GM21529 (cell line): ENCODE measurements at regions not wholly inside any gene's neighbourhood (a gene's known extent, or its start where the extent isn't known, plus 50 kb on each side); places are given as distances from the start of the nearest gene placed in this dataset.

ENCODE experiments used
- ATAC-seq: cut with Tn5 transposase; IDR thresholded peaks from one replicate; pipeline ENCODE4 v1.9.1; 2021; ENCODE audit not compliant: unreplicated experiment

DNA sequence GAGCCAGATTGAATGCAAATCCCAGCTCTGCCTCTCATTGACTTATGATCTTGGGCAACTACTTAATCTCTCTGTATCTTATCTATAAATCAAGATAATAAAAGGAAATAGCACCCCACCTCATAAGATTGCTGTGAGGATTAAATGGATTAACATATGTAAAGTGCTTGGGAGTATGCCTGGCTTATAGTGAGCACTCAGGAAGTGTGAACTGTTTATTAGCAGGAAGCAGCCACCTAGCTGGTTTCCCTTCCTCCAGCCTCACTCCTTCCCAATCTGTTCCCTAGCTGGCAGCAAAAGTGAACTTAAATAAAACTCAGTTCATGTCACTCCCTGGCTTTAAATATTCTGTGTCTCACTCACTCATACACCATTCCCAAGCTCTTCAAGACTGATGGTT lies 526.6 kb upstream of the PKDCC start:
- no peak for ATAC-seq

DNA sequence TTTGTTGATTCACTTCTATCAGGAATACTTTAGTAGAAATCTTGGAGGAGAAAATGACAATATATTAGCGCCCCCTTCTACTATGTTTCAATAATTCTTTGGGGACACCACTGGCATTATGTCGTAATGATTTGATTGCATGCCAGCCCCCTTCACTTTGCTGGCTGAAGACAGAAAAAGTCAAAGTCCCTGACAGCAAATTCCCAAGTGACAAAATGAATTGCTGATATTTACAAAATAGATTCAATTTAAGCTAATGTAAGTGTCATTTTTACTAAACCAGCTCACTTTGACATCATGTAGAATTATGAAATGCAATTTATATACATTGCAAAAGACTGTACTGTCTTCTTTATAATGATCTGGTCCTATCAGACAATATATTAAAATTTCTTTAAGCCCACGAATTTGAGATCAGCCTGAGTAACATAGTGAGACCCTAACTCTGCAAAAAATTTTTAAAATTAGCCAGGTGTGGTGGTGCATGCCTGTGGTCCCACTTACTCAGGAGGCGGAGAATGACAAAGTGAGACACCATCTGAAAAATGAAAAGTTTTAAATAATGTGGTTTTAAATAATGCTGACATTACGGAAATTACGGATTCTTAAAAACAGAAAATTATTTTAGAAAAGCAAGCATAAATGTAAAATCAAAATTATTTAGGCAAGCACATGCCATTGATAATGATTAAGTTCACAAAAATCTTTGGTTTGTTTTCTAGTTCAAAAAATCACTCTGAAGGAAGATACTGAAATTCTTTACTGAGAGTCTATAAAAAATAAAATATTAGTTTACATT lies 520.1 kb upstream of the PKDCC start:
- ATAC-seq = no peak

DNA sequence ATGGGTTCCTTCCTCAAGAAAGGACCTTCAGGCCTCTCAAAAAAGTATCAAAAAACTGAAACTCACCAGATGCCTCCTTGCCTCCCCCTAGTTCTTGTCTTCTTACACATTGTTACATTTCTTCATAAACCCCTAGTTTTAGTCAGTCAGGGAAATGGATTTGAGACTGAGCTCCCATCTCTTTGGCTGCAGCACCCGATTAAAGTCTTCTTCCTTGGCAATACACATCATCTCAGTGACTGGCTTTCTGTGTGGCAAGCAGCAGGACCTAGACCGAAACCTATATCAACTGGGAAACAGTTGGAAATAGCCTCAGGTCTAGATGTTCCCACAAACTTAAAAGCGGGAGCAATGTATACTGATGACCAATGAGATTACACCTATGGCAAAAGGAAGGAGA lies 512.2 kb upstream of the PKDCC start:
- no peak for ATAC-seq

DNA sequence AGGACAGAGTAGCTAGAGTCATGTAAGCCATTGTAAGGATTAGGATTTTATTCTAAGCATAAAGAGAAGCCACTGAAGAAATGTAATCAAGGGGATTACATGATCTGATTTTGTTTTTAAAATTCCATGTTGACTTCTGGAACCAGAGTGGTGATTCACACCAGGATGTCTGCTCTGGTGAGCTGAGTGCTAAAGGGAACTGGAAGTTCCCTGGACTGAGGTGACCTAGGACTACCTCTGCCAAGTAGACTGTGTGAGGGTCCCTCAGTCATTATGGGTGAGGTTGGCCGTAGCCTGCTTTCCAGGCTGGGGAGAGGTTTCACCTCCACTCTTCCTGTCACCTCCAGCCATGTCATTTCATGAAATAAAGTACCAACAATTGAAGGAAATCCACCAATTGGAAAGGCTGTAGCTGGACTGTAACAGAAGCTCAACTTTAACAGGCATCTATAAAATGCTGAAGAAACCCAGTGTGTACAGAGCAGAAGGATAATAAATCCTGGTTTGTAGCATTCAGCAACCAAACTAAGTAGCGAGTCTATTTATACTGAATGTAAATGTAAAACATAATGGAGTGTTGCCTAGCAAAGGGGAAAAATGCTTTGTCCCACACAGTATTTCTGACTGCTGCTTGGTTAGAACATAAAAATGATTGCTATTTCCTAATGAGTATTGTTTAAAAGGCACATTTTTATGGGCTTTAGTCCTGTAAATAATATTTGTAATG lies 507.4 kb upstream of the PKDCC start:
- no peak for ATAC-seq

DNA sequence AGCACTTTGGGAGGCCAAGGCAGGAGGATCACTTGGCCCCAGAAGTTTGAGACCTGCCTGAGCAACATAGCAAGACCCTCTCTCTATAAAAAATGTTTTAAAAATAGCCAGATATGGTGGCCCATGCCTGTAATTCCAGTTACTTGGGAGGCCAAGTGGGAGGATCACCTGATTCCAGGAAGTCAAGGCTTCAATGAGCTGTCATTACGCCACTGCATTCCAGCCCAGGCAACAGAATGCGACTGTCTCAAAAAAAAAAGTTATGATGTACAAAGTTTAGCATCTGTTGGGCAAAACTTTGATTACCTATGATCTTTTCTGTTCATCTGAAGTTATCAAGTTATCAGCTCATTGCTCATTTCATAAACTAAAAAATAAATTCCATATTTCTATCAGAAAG lies 504.1 kb upstream of the PKDCC start:
- ATAC-seq = no peak

DNA sequence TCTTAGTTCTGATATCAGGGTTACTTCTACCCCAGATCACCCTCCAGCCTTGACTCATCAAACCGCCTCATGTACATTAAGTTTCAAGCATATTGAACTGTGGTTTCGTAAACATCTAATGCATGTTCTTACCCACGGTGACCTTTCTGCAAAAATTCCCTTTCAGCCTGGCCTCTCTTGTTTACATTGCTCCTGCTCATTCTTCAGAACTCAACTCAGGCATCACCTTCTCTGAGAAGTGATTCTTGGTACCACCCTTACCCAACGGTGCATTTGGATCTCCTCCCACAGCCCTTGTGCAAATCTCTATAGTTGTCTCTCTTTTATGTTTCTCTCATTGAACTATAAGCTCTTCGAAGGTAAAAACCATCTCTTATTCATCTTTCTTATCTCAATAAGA lies 503.1 kb upstream of the PKDCC start:
- ATAC-seq = no peak

DNA sequence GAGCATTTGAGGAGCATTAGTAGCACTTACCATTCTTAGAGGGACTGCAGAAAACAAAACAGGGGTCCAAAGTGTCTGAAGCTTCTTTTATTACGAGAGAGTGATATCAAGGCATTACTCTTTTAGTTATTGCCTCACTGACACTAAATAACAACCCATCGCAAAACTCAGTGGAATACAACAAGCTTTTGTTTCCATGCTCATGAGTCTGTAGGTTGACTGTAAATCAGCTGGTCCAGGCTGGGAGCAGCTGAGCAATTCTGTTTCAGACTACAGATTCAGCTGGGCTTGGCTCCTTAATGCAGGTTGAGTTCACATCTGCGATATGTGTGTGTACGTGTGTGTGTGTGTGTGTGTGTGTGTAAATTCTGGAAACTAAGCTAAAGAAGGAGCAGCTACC lies 501.8 kb upstream of the PKDCC start:
- no peak for ATAC-seq

DNA sequence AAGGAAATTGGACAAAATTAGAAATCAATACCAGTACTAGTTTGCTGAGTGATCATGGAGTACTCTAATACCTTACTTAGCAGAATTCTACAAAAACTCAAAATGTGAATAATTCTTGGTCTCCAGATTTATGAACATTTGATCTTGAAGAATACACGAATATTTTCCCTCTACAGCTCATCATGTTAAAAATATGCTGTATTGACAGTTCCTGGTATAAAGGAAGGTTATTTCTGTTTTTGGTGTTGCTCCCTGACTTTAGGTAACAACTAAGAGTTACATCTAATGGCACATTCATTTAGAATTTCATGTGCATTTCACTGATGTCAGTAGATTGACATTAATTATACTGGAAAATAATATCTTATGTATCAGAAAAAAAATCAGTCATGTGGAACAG lies 479.2 kb upstream of the PKDCC start:
- ATAC-seq = no peak

DNA sequence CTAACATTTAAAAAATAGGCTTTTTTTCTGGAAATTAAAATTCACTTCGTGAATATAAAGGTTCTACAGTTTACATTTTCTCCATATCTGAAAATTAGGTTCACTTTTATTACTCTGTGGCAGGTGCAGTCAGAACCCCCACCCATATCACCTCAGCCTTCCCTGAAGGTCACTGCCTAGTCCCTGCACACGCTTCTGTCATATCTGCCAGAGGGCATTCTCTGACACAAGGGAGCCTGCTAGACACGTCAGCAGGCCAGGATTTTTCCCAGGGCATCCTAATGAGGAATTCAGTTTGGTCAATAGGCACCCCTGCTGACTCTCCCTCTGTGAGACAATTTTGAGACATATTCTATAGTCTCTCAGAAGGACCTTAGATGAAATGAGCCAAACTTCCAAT lies 475.7 kb upstream of the PKDCC start:
- ATAC-seq = no peak

DNA sequence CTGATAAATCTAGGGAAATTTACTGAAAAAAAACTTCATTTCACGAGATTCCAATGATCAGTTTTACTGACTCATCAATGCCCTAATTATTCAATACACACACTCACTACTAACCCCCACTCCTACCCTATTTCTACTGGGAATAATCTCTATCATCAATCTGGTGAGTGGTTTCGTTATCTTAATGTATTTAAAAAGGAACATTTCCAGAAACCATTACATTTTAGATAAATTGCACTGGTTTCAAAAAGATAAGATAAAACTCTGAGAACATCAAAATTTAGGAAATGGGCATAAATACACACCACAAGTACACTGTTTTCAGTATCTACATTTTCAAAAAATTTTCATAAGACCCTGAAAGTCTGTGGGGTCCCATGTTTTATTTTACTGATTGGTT lies 471.4 kb upstream of the PKDCC start:
- no peak for ATAC-seq

DNA sequence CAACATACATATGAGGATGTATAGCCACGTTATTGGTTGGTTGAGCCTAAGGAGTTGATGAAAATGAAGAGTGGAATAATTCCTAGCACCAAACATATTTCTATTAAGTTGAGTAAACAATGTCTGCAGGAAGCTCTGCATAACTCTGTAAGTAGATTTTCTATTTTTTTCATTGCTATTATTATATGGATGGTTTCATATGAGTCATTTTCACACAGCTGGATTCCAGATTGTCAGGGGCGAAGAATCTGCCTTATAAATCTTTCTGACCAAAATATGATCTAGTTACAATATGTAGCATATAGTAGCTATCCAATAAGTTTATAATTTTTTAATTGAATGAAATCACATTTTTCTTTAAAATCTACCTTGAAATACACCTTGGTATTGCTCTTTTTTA lies 468.0 kb upstream of the PKDCC start:
- ATAC-seq = no peak

DNA sequence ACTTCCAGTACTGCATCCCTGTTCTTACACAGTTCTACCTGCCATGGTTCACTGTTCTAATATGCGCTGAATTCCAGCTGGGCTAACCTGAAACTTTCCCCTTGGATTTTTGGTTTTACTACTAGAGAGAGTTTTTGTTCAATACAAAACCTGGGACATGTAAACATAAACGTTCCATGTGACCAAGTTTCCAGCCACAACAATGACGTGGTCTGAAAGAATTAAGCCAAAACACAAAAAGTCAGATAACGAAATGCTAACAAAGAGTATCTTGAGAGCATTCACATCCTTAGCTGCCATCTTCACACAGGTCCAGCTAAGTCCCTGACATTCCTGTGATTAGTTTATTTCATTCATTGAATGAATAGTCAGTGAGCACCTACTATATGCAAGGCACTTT lies 467.0 kb upstream of the PKDCC start:
- no peak for ATAC-seq

DNA sequence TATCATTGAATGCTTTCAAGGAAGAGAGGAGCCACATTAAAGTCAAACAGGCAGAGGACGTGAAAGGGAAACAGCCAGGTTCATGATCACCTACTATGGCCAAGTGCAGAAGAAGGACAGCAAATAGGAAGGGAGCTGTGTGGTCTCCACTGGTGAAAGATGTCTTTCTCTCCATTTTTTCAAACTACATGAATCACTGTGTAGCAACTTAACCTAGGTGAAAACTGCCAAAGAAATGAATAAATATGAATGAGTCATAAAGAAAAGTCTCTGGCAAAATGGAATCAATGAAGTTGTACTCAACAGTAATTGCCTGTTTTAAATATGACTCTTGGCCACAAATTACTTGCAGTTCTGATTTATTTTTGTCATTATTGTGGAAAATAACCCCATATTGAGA lies 452.6 kb upstream of the PKDCC start:
- ATAC-seq = no peak

DNA sequence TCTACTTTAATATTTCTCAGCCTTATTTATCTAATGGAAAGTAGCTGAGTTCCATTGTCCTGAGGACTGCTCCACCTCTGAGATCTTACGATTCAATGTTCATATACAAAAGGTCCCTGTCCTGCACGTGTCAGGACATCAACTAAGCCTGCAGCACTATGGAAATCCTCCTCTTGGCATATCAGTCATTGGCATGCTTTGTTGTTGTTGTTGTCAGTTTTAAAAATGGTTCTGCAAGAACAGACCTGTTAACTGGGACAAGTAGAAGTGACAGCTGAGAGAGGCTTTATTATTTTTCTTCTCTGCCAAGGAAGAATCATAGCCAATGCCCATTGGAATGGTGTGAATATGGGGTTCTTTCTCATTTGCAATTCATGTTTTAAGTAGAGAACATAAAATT lies 450.1 kb upstream of the PKDCC start:
- no peak for ATAC-seq

DNA sequence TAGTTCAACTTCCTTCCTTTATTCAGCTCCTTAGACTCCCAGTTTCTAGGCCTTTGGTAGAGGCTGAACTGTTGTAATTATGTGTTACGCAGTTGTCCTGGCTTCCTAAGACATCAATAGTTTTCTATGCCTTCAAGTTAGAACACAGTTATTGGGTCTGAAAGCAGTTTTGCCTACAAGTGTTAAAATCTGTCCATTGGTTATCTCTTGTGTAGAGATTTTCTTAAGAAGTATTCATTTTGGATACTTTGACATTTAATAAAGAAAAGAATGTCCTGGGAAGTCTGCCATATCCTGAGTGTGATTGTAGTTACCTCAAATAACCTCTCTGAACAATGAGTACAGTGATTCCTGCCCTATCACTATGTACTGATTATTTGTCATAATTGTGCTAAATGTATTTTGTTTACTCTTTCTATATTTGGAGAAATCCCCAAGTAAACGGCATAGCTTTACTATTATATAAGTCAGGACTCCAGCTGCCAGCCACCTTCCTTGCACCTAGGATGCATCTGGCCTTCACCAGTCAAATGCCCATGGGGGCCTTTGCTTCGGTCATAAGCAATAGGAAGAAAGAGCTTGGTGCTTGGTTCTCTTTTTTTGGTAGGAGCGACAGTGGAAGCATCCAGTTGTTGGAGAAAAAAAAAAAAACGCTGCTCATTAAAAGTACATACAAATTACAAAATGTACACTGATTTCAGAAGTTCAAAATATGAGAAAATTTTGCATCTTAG lies 449.5 kb upstream of the PKDCC start:
- ATAC-seq = no peak

DNA sequence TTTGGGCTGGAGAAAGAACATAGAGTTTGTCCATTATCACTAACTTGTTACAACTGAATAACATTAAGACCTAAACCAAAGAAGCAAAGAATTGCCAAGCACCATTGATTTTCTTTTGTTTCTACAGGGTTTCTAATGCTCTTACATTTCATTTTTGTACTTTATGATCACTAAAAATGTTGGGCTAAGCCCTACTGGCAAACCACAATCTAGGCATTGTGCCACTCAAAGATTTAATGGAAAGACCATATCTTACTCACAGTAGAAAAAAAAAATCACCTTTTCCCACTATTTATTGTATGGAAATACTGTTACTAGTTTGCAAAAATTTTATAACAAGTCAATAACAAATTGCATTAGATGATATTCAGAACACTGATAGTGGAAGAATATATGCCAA lies 447.4 kb upstream of the PKDCC start:
- no peak for ATAC-seq

DNA sequence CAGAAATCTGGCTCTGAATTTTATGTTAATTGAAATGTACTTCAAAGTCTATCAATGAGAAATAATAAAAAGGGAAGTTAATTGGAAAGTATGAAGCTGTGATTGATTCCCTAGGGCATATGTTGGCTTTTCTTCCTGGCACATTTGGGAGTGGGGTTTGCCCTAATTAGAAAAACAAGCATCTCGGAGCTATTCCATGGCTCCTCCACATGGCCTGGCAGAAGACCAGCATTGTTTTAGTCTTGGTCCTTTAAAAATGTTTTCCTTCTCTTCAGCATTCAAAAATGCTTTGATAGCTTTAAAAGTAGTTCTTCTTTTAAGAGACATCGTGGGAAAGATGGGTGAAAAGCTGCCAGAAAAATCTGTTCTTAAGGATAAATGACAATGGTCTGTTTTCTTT lies 445.5 kb upstream of the PKDCC start:
- ATAC-seq = no peak

DNA sequence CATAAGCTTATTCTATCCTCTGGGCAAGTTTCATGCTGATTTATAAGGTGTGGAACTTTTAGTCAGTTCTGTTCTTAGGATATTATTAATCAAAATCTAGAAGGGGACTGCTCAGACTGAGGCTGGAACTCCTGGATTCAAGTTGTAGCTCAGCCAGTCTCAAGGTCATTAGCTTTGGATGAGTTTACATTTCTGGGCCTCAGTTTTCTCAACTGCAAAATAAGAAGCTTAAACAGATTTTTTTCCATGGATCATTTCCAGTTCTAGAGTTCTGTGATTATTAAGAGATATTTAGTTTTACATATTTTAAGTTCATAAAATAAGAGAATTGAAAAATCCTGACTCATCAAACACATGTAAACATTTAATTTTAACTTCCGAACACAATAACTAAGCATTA lies 442.5 kb upstream of the PKDCC start:
- no peak for ATAC-seq

DNA sequence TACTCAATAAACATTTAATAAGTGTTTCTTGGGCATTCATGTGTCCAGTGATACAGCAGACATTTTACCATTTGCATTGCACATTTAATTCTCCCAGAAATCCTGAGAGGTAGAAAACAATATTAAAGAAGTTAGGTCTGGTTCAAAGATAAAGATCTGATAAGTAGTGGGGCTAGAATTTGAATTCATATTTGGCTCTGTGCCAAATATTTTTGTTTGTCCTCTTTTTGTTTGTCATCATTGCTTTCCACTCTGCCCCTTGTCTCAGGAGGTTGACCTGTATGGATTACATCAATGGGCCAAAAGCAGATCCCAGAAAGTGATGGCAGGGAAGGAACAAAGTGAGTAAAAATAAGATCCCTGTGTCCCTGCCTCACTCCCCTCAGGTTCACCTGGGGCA lies 441.9 kb upstream of the PKDCC start:
- ATAC-seq = no peak

DNA sequence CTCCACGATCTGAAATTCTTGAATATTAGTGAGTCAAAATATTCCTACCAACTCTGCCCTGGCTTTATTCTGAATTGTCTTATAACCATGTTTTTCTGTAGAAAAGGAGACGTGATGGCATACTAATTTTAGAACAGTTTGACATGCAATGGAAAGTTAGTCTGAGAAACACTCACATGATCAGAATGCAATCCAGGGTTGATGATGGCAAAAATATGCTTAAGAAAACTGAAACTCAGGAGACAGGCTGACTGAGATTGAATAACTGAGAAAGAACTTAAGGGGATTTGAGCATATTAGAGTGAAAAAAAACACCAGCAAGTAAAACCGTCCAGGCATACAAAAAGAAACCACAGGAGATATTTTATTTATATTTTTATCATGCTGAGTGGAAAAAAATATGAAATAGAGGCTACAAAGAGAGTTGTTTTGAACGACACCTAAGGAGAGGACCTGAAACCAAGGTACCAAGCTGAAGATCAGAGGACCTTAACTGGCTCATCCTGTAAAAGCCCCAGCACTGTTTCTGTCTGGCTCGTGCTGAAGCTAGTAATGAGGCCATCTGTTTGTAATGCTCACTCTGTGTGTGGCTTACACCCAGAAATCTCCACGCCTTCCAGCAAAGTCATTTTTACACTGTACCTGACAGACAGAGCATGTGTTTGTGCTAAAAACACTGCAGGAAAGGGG lies 437.2 kb upstream of the PKDCC start:
- ATAC-seq = peak; percentile 56

DNA sequence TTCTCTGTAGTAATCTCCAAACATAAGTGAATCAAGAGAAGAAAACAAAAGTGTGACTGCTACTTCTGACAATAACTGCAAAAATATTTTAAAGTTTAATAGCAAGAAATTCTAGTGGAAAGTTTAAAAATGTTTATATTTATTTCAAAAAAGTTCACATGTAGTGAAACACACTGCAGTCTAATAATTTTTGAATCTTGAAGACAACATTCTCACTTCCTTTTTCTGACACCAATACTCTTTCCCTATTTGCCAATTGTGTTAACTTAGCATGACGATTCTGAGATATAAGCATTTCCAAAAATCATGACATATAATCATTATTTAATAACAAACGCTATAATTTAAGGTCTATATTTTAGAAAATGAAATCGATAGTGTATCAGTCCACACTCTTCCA lies 429.1 kb upstream of the PKDCC start:
- no peak for ATAC-seq

DNA sequence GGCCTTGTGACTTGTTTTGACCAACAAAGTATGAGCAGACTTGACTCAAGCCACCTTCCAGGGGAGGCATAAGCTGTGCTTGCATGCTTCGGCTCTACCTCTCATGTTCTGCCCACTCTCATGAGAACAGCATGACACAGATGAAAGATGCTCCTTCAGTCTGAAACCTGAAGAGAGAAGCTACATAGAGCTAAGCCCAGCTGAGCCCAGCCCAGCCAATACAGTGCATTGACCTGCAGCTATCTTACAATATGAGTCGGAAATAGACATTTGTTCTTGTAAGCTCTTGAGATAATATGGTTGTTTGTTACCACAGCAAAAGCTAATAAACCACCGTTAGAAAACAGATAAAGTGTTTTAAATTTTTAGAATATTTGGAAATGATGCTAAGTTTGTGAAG lies 426.7 kb upstream of the PKDCC start:
- no peak for ATAC-seq
